ENCODE measurements at regions not wholly inside any gene's neighbourhood (a gene's known extent, or its start where the extent isn't known, plus 50 kb on each side); places are given as distances from the start of the nearest gene placed in this dataset.

GRCh38 chr2:18123577-18123976 lies 245.1 kb downstream of the KCNS3 start:
- Mint-ChIP-seq H3K9me3 (no peaks in the 10 kb centered on the region), H3K4me3 (no peak overlapping the region), H3K36me3 (no peaks in the 10 kb centered on the region), H3K4me1 (peaks cover 4 to 5% of the 10 kb centered on the region in 2 donors), H3K27me3 (peaks cover 21 to 38% of the 10 kb centered on the region in 2 donors), H3K27ac (no peak overlapping the region)
- ATAC-seq (replicated peaks) (peak; percentile 77 to 78), DNase-seq (no peak)

GRCh38 chr2:18123211-18123570 lies 244.7 kb downstream of the KCNS3 start:
- DNase-seq: no peak
- Mint-ChIP-seq H3K9me3 (no peaks in the 10 kb centered on the region), H3K4me1 (peaks cover 4 to 5% of the 10 kb centered on the region in 2 donors), H3K27me3 (peaks cover 21 to 35% of the 10 kb centered on the region in 2 donors), H3K27ac (no peak overlapping the region), H3K36me3 (no peaks in the 10 kb centered on the region), H3K4me3 (no peak overlapping the region)
- ATAC-seq (replicated peaks): peak in 1 of 2 donors; percentile 21

- Mint-ChIP-seq H3K27me3 (peaks cover 24 to 35% of the 10 kb centered on the region in 2 donors), H3K9me3 (no peaks in the 10 kb centered on the region), H3K4me3 (no peak overlapping the region), H3K4me1 (peaks cover 4 to 5% of the 10 kb centered on the region in 2 donors), H3K36me3 (no peaks in the 10 kb centered on the region), H3K27ac (no peak overlapping the region)
- ATAC-seq (replicated peaks): no peak
- no peak for DNase-seq
Measured at GRCh38 chr2:18122544-18123210, 244.2 kb downstream of the KCNS3 start.

GRCh38 chr2:18119883-18120282 lies 241.4 kb downstream of the KCNS3 start:
- peaks cover 24 to 31% of the 10 kb centered on the region in 2 donors for H3K27me3 Mint-ChIP-seq
- H3K36me3 Mint-ChIP-seq: no peaks in the 10 kb centered on the region
- no peak overlapping the region for H3K4me3 Mint-ChIP-seq
- H3K4me1 Mint-ChIP-seq: peaks cover 4 to 5% of the 10 kb centered on the region in 2 donors
- peaks cover 2 to 4% of the 10 kb centered on the region in 2 donors for H3K9me3 Mint-ChIP-seq
- no peak overlapping the region for H3K27ac Mint-ChIP-seq
- DNase-seq: no peak
- ATAC-seq (replicated peaks): no peak

- H3K4me3 Mint-ChIP-seq: no peak overlapping the region
- peaks cover 4 to 5% of the 10 kb centered on the region in 2 donors for H3K4me1 Mint-ChIP-seq
- H3K36me3 Mint-ChIP-seq: no peaks in the 10 kb centered on the region
- H3K27ac Mint-ChIP-seq: no peak overlapping the region
- no peak for ATAC-seq (replicated peaks)
- H3K27me3 Mint-ChIP-seq: peaks cover 24 to 31% of the 10 kb centered on the region in 2 donors
- DNase-seq: no peak
- peaks cover 2 to 4% of the 10 kb centered on the region in 2 donors for H3K9me3 Mint-ChIP-seq
Measured at GRCh38 chr2:18118703-18119102, 240.2 kb downstream of the KCNS3 start.

GRCh38 chr2:18117592-18117991 lies 239.1 kb downstream of the KCNS3 start:
- H3K4me3 Mint-ChIP-seq: no peak overlapping the region
- H3K36me3 Mint-ChIP-seq: no peaks in the 10 kb centered on the region
- H3K4me1 Mint-ChIP-seq: no peaks in the 10 kb centered on the region
- ATAC-seq (replicated peaks) (peak in 1 of 2 donors; percentile 72), DNase-seq (no peak)
- peaks cover 2 to 4% of the 10 kb centered on the region in 2 donors for H3K9me3 Mint-ChIP-seq
- H3K27me3 Mint-ChIP-seq: peaks cover 24 to 31% of the 10 kb centered on the region in 2 donors
- H3K27ac Mint-ChIP-seq: no peak overlapping the region

GRCh38 chr2:18110222-18110621 lies 231.8 kb downstream of the KCNS3 start:
- Mint-ChIP-seq H3K36me3 (no peaks in the 10 kb centered on the region), H3K9me3 (no peaks in the 10 kb centered on the region), H3K4me1 (no peaks in the 10 kb centered on the region), H3K27ac (no peak overlapping the region), H3K4me3 (no peak overlapping the region), H3K27me3 (peaks cover 0 to 6% of the 10 kb centered on the region in 2 donors)
- no peak for DNase-seq
- no peak for ATAC-seq (replicated peaks)

- no peaks in the 10 kb centered on the region for H3K4me1 Mint-ChIP-seq
- H3K27me3 Mint-ChIP-seq: peaks cover 6 to 10% of the 10 kb centered on the region in 2 donors
- H3K9me3 Mint-ChIP-seq: no peaks in the 10 kb centered on the region
- ATAC-seq (replicated peaks) (no peak), DNase-seq (no peak)
- no peak overlapping the region for H3K4me3 Mint-ChIP-seq
- no peaks in the 10 kb centered on the region for H3K36me3 Mint-ChIP-seq
- no peak overlapping the region for H3K27ac Mint-ChIP-seq
Measured at GRCh38 chr2:18106841-18107240, 228.4 kb downstream of the KCNS3 start.

- Mint-ChIP-seq H3K4me1 (no peaks in the 10 kb centered on the region), H3K27ac (no peak overlapping the region), H3K27me3 (peaks cover 5 to 10% of the 10 kb centered on the region in 2 donors), H3K4me3 (no peak overlapping the region), H3K9me3 (no peaks in the 10 kb centered on the region), H3K36me3 (no peaks in the 10 kb centered on the region)
- ATAC-seq (replicated peaks): no peak
- no peak for DNase-seq
Measured at GRCh38 chr2:18105929-18106328, 227.5 kb downstream of the KCNS3 start.

- Mint-ChIP-seq H3K36me3 (no peaks in the 10 kb centered on the region), H3K4me1 (no peaks in the 10 kb centered on the region), H3K9me3 (no peaks in the 10 kb centered on the region), H3K27ac (no peak overlapping the region), H3K27me3 (peaks cover 0 to 10% of the 10 kb centered on the region in 2 donors), H3K4me3 (no peak overlapping the region)
- DNase-seq (no peak), ATAC-seq (replicated peaks) (no peak)
Measured at GRCh38 chr2:18104595-18105224, 226.2 kb downstream of the KCNS3 start.

- no peak for DNase-seq
- Mint-ChIP-seq H3K4me1 (no peaks in the 10 kb centered on the region), H3K36me3 (no peaks in the 10 kb centered on the region), H3K27me3 (peaks cover 0 to 4% of the 10 kb centered on the region in 2 donors), H3K9me3 (no peaks in the 10 kb centered on the region), H3K27ac (no peak overlapping the region), H3K4me3 (no peak overlapping the region)
- no peak for ATAC-seq (replicated peaks)
Measured at GRCh38 chr2:18096836-18097405, 218.5 kb downstream of the KCNS3 start.

GRCh38 chr2:18094277-18094676 lies 215.8 kb downstream of the KCNS3 start:
- H3K27ac Mint-ChIP-seq: no peak overlapping the region
- ATAC-seq (replicated peaks) (no peak), DNase-seq (no peak)
- no peaks in the 10 kb centered on the region for H3K4me1 Mint-ChIP-seq
- H3K4me3 Mint-ChIP-seq: no peak overlapping the region
- no peaks in the 10 kb centered on the region for H3K9me3 Mint-ChIP-seq
- no peaks in the 10 kb centered on the region for H3K36me3 Mint-ChIP-seq
- peaks cover 0 to 4% of the 10 kb centered on the region in 2 donors for H3K27me3 Mint-ChIP-seq

- Mint-ChIP-seq H3K36me3 (no peaks in the 10 kb centered on the region), H3K4me1 (no peaks in the 10 kb centered on the region), H3K4me3 (no peak overlapping the region), H3K9me3 (no peaks in the 10 kb centered on the region), H3K27ac (no peak overlapping the region), H3K27me3 (peaks cover 4 to 7% of the 10 kb centered on the region in 2 donors)
- DNase-seq (no peak), ATAC-seq (replicated peaks) (no peak)
Measured at GRCh38 chr2:18093196-18093595, 214.7 kb downstream of the KCNS3 start.

GRCh38 chr2:18092760-18093159 lies 214.3 kb downstream of the KCNS3 start:
- H3K27ac Mint-ChIP-seq: no peak overlapping the region
- ATAC-seq (replicated peaks): no peak
- no peak overlapping the region for H3K4me3 Mint-ChIP-seq
- H3K9me3 Mint-ChIP-seq: no peaks in the 10 kb centered on the region
- no peaks in the 10 kb centered on the region for H3K4me1 Mint-ChIP-seq
- H3K27me3 Mint-ChIP-seq: peaks cover 4 to 12% of the 10 kb centered on the region in 2 donors
- DNase-seq: no peak
- H3K36me3 Mint-ChIP-seq: no peaks in the 10 kb centered on the region

- no peaks in the 10 kb centered on the region for H3K4me1 Mint-ChIP-seq
- ATAC-seq (replicated peaks) (no peak), DNase-seq (no peak)
- H3K27ac Mint-ChIP-seq: no peak overlapping the region
- H3K27me3 Mint-ChIP-seq: peaks cover 0 to 22% of the 10 kb centered on the region in 2 donors
- H3K4me3 Mint-ChIP-seq: no peak overlapping the region
- no peaks in the 10 kb centered on the region for H3K36me3 Mint-ChIP-seq
- H3K9me3 Mint-ChIP-seq: peaks cover 4 to 5% of the 10 kb centered on the region in 2 donors
Measured at GRCh38 chr2:18085593-18085992, 207.1 kb downstream of the KCNS3 start.
